ENCODE measurements at regions not wholly inside any gene's neighbourhood (a gene's known extent, or its start where the extent isn't known, plus 50 kb on each side); places are given as distances from the start of the nearest gene placed in this dataset.

DNA sequence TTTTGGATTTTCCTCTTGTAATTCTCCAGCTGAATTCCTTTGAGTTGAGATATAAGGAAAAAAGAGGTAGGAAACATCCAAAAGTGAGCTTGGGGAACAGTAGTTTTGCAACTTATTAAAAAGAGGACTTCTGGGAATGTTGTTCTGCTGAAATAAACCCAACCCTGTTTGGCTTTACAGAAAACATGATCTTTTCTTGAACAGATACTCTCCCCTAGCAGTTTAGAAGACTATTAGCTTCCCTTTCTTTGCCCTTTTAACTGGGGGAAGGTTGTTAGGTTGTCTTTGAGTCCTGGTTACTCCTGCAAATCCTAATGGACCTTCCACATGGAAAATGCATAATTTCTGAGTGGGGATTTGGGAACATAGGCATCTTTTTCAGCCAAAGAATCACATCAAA lies 168.7 kb upstream of the RPS23 start:
- no peak overlapping the region for H3K27ac ChIP-seq (ENCODE audit: extremely low read length, insufficient read depth, low read length)
- H3K9me3 ChIP-seq (ENCODE audit: low read length), result no peaks in the 10 kb centered on the region
- intact Hi-C loops (cut with micrococcal nuclease; ENCODE audit: unreplicated experiment), result no loop called here
- BruUV-seq (replicated peaks), result no TSS peak
- in situ Hi-C loops (cut with HindIII; ENCODE audit: extremely low pct_ligation_motif_present, low pct_unique_long_range_greater_than_20kb), result no loop called here
- DNase-seq (ENCODE audit: low spot score) (no peak), ATAC-seq (no peak), FAIRE-seq (no peak)
- H3K4me3 ChIP-seq (replicated peaks in 1 of 3; ENCODE audit: insufficient read depth in 1 of 3, low read depth in 2 of 3, low read length in 3 of 3), result no peak overlapping the region
- ChIA-PET CTCF (ENCODE audit: low intra/inter-chr PET ratio, low total read pairs) (no interaction called here), POLR2A (no interaction called here)
- no peaks in the 10 kb centered on the region for H3K27me3 ChIP-seq (ENCODE audit: control insufficient read depth in 1 of 2, insufficient read depth in 2 of 2, low read length in 2 of 2)
- H3K9ac ChIP-seq (ENCODE audit: insufficient read depth, low read depth, low read length), result no peak overlapping the region
- H3K79me2 ChIP-seq (ENCODE audit: insufficient read depth, low read length), result no peaks in the 10 kb centered on the region
- no peak overlapping the region for H3K4me2 ChIP-seq (ENCODE audit: low read depth, low read length)
- no peak for TF ChIP-seq KLF11 (CRISPR knock-in tag; IDR thresholded peaks at IDR 0.05)
- no peak for TF ChIP-seq FOXO1 (CRISPR knock-in tag; IDR thresholded peaks at IDR 0.05)
- no peak for TF ChIP-seq MTF2 (CRISPR knock-in tag; IDR thresholded peaks at IDR 0.05; ENCODE audit: borderline replicate concordance)
- no peak for TF ChIP-seq CENPT (CRISPR knock-in tag; IDR thresholded peaks at IDR 0.05; ENCODE audit: low read depth)
- no peak for TF ChIP-seq DNMT3B (CRISPR knock-in tag; conservative IDR thresholded peaks at IDR 0.05)
- H2AFZ ChIP-seq (ENCODE audit: low read length), result no peak overlapping the region
- H3K36me3 ChIP-seq (replicated peaks in 1 of 2; ENCODE audit: control insufficient read depth in 1 of 2, insufficient read depth in 2 of 2, low read length in 2 of 2), result no peaks in the 10 kb centered on the region
- H3K4me1 ChIP-seq (ENCODE audit: insufficient read depth, low read length), result peaks cover 38% of the 10 kb centered on the region
- no peaks in the 10 kb centered on the region for H4K20me1 ChIP-seq (ENCODE audit: insufficient read depth, low read length)

DNA sequence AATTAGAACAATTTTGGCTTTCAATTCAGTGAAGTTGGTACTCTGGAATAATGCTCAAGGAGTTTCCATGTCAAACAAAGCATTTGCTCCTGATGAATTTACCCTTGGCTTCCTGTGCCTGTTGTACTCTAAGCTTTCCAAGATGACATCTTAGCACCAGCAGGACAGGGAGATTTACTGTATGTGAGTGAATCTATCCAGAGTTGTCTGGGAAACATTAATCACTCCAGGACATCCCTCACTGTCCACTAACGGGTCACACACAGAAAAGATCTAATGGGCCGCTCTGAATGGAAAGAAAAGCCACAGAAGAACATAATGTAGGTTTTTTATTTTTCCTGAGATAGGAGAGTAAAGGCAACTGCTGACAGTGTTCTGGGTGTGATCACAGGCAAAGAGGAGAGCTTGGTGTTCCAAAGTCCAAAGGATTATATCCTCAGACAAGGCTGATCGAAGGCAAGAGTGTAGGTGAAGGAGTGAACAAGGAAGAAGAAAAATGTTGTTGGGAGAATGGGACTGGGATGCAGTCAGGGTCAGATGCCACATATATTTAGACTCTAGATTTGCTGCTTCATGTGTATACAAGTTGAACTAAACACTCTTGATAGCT lies 167.7 kb upstream of the RPS23 start:
- POLR2A ChIA-PET, result no interaction called here
- H3K27ac ChIP-seq (ENCODE audit: extremely low read length, insufficient read depth, low read length), result no peak overlapping the region
- CTCF ChIA-PET (ENCODE audit: low intra/inter-chr PET ratio, low total read pairs), result no interaction called here
- H3K9ac ChIP-seq (ENCODE audit: insufficient read depth, low read depth, low read length), result no peak overlapping the region
- BruUV-seq (replicated peaks), result no TSS peak
- no peaks in the 10 kb centered on the region; a peak in 1 of 5 replicates for H3K36me3 ChIP-seq (replicated peaks in 1 of 2; ENCODE audit: control insufficient read depth in 1 of 2, insufficient read depth in 2 of 2, low read length in 2 of 2)
- TF ChIP-seq HBP1 (CRISPR knock-in tag; IDR thresholded peaks at IDR 0.05; ENCODE audit: low read depth) (no peak), HNF4A (CRISPR knock-in tag; IDR thresholded peaks at IDR 0.05) (peak; percentile 40; the same call in 1 of the 2 replicates), POLR2AphosphoS2 (IDR thresholded peaks at IDR 0.05; ENCODE audit: low read depth, low read length) (no peak)
- in situ Hi-C loops (cut with HindIII; ENCODE audit: extremely low pct_ligation_motif_present, low pct_unique_long_range_greater_than_20kb), result no loop called here
- H3K79me2 ChIP-seq (ENCODE audit: insufficient read depth, low read length), result no peaks in the 10 kb centered on the region
- no peak overlapping the region for H2AFZ ChIP-seq (ENCODE audit: low read length)
- ATAC-seq (no peak), FAIRE-seq (no peak), DNase-seq (ENCODE audit: low spot score) (no peak)
- no peaks in the 10 kb centered on the region for H4K20me1 ChIP-seq (ENCODE audit: insufficient read depth, low read length)
- no peaks in the 10 kb centered on the region for H3K9me3 ChIP-seq (ENCODE audit: low read length)
- H3K4me3 ChIP-seq (replicated peaks in 1 of 3; ENCODE audit: insufficient read depth in 1 of 3, low read depth in 2 of 3, low read length in 3 of 3), result no peak overlapping the region
- peaks cover 38% of the 10 kb centered on the region for H3K4me1 ChIP-seq (ENCODE audit: insufficient read depth, low read length)
- whole genome bisulfite sequencing (ENCODE audit: low lambda C conversion rate), result 39% methylated on average over 3 of the region's 3 CpGs
- intact Hi-C loops (cut with micrococcal nuclease; ENCODE audit: unreplicated experiment), result no loop called here
- H3K27me3 ChIP-seq (ENCODE audit: control insufficient read depth in 1 of 2, insufficient read depth in 2 of 2, low read length in 2 of 2), result no peaks in the 10 kb centered on the region
- no peak overlapping the region for H3K4me2 ChIP-seq (ENCODE audit: low read depth, low read length)

All from HepG2 (cell line).